Jurkat, Clone E6-1 (cell line): ENCODE measurements at regions not wholly inside any gene's neighbourhood (a gene's known extent, or its start where the extent isn't known, plus 50 kb on each side); places are given as distances from the start of the nearest gene placed in this dataset.

Experiments
- DNase-seq: peaks from one replicate; pipeline ENCODE4 v3.0.0-alpha.2; 2011; ENCODE audit warnings: low read depth, low spot score
- H3K4me3 ChIP-seq: 2 replicates; pipeline ENCODE4 v1.5.1; 2011; ENCODE audit warnings: mild to moderate bottlenecking, low read length, control low read depth, moderate library complexity

DNA sequence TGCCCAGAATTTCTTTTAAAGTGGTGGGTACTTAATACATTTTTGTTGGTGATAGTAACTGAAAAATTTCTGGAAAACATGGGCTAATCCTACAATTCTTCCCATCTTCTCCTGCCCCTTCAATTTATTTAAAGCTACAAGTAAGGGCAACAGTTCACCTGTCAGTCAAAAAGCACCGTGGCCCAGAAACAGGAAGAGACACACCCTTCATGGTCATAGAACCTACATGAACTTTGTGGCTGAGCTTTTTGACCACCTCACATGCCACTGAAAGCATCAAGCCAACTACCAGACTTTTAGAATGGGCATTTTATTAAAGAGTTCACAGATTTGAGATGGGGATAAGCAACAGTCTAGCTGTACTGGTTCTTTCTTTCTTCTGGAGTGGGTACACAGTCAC lies 201.1 kb upstream of the CNR1 start:
- H3K4me3 ChIP-seq = no peak overlapping the region
- no peak for DNase-seq

DNA sequence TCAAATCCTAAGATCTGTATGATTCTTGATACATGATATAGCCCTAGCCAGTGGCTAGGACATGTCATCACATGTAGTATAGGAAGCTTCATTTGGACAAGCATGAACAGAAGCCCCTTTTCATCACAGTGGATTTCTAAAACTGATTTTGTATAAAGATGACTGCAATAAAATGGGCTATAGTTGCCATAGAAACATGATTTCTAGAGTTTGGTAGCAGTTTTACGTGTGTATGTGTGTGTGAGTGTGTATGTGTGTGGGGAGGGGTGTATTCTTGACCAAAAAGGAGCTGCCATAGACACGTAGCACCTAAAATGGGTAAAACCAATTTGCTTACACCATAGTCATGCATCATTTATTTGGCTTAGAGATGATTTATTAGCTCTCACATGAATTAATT lies 200.5 kb upstream of the CNR1 start:
- DNase-seq = no peak
- H3K4me3 ChIP-seq = no peak overlapping the region

- no peak for DNase-seq
- no peak overlapping the region for H3K4me3 ChIP-seq
These were observed 199.5 kb upstream of the CNR1 start for GRCh38 chr6:88365656-88366055.

GRCh38 chr6:88365230-88365629 lies 199.1 kb upstream of the CNR1 start:
- no peak overlapping the region for H3K4me3 ChIP-seq
- no peak for DNase-seq

DNA sequence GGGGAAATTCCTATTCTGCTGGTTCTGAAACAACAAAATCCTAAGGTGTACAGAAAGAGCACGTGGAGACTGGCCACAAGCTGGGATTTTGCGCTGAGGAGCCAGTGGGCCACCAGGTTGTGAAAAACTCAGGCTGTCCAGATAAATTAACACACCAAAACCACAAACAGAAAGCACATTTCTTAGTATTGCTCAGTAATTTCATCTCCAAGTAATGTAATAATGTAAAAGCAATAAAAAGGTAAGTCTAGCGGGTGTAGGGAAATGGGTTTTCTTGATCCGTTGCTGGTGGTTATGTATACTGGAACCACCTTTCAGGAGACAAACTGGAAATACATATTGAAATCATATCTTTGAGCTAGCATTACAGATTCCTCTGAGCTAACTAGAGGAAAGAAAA lies 195.6 kb upstream of the CNR1 start:
- no peak overlapping the region for H3K4me3 ChIP-seq
- no peak for DNase-seq

DNA sequence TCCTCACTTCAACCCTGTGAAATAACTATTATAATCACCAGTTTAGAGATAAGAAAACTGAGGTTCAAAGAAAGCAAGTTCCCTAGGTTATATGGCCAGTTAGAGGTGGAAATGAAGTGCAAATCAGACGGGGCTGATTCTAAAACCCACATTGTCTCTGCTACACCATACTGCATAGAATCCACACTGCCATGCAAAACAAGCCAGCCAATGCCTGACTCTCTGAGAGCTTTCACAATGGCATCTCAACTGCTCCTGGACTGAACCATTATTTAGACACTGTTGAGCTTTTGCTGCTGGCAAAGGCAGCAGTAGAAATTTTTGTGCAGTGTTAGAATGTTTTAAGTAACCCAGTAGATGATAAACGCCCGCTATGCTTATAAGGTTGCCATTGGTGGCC lies 195.2 kb upstream of the CNR1 start:
- no peak for DNase-seq
- no peak overlapping the region for H3K4me3 ChIP-seq

DNA sequence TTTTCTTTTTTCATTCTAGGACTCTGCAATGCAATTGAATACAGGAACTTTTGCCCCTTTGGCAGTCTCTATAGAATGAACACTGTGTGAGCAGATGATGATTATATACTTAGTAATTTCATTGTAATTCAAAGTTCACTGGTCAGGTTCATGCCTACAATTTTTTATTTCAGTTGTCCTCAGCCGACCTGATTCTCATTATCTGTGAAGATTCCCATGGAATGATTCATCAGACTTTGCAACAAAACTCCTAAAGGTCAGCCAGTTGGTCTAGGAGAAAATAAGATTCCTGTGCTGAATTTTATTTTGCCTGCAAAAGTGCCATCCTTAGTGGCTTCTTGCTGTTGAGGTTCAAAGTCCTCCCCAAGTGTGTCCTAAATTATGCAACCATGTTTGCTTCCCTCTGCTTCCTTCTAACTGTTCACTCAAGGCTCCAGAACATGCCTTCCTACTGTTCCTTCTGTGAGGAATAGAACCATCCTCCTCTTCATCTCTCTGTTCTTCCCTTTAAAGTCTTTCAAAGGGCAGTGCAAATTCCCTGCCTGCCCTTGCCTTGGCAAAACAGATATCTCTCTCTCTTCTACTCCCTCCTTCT lies 194.2 kb upstream of the CNR1 start:
- DNase-seq = no peak
- H3K4me3 ChIP-seq = no peak overlapping the region

GRCh38 chr6:88359530-88360202 lies 193.5 kb upstream of the CNR1 start:
- H3K4me3 ChIP-seq = no peak overlapping the region
- DNase-seq = no peak

GRCh38 chr6:88358846-88359245 lies 192.7 kb upstream of the CNR1 start:
- DNase-seq = no peak
- H3K4me3 ChIP-seq = no peak overlapping the region

GRCh38 chr6:88349511-88349910 lies 183.4 kb upstream of the CNR1 start:
- DNase-seq = no peak
- no peak overlapping the region for H3K4me3 ChIP-seq

DNA sequence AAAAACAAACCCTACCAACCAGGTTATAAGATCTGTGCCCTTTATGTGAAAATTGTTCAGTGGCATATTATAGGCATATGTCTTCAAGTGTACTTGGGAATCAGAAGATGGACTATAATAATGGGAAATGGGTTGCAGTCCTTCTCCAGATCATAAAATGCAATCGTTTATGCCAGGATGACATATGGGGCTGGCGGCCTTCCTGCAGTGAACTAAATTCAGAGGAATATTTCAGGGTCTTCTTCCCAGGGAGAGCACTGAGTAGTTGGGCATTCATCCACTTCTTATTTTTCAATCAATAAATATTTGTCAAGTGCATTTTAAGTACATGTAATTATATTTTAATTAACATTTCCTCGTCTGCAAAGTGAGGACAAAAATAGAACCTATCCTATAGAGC lies 176.2 kb upstream of the CNR1 start:
- DNase-seq = no peak

DNA sequence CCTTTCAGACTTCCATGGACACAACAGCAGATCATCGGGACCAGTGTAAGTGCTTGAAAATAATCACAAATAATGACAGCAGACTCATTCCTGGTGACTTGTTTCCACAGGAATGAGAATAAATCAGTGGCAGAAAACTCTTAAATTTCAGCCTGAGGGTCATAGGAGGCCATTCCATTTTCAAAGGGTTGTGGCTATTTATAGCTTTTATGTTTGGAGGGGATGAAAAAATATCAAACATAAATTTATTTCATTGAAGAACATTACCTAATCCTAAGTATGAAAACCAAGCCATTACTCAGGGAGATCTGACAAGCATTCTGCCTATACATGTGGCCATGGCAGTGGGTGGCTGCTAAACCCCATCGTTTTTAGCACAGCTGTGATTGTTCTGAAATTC lies 173.6 kb upstream of the CNR1 start:
- DNase-seq = no peak

More for the DNA sequence above, 176.2 kb upstream of the CNR1 start:
- H3K4me3 ChIP-seq = no peak overlapping the region

DNA sequence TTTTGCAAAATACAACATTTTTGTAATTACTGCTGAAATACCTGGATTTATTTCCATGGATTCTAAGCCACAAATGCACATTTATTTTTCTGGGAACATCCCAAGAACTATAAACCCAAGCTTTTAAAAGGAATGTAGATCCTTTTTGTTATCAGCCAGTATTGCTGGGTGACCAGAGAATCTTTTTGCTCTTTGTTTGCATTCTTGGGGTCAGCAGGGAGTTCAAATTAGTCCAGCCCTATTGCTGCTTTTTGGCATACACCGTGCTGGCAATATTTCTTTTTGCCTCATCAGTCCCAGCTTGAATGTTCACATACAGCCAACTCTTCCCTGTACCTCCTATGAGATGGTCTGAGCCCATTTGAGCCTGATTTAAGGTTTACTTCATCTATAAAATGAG lies 155.2 kb upstream of the CNR1 start:
- no peak overlapping the region for H3K4me3 ChIP-seq
- no peak for DNase-seq

More for the DNA sequence above, 173.6 kb upstream of the CNR1 start:
- no peak overlapping the region for H3K4me3 ChIP-seq

DNA sequence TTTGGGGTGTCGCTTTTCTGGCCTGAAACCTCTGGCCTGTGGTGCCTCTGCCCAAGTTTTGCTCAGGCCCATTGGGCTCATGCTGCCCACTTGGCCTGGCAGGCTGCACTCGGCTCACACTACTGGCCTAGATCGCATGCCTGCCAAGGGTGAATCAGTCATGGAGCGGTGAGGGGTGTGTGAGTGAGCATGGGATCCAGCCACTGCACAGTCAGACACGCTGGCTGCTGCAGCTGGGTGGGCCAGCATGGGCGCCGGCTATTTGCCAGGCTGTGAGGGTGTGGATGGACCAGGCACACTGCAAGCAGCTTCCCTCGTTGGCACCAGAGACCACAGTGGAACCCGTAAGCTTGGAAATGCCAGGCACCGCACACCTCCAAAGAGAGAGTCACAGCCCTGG lies 145.4 kb upstream of the CNR1 start:
- DNase-seq = no peak
- no peak overlapping the region for H3K4me3 ChIP-seq

DNA sequence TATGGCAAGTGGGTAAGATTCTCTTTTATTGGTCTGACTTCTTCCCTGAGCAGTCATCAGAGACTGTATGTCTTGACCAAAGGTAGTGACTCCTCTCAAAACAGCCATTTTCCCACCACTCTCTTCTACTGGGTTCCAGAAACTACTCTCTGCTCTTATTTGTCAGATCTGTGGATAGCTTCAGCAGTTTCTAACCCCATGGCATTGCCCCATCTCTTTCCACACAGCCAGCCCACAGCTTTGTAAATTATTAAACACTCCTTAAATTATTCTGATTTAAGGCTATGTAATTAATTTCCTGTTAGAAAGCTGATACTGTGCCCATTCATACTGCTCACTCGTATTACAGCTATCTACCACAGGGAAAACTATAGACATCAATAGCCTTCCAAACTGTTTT lies 138.4 kb upstream of the CNR1 start:
- DNase-seq = no peak
- no peak overlapping the region for H3K4me3 ChIP-seq

DNA sequence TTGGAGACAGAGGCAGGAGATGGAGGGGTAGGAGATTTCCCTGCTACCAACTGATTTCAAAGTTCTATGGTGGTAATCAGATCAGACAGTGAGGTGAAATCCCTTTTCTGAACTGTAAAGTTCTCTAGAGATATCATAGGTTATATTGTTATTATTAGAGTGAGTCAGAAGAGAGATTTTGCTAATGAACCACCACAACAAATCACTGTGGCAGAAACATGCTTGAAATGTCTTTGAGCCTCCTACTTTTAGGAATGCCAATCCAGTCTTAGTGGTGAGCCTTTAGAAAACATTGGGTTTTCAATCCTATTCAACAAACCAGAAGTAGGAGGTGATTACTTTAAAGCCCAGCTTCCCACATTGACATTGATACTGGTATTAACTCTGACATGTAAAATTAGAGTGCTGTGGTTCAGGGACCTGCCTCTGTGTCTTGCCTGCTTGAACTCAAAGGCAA lies 136.7 kb upstream of the CNR1 start:
- no peak overlapping the region for H3K4me3 ChIP-seq
- DNase-seq = no peak

DNA sequence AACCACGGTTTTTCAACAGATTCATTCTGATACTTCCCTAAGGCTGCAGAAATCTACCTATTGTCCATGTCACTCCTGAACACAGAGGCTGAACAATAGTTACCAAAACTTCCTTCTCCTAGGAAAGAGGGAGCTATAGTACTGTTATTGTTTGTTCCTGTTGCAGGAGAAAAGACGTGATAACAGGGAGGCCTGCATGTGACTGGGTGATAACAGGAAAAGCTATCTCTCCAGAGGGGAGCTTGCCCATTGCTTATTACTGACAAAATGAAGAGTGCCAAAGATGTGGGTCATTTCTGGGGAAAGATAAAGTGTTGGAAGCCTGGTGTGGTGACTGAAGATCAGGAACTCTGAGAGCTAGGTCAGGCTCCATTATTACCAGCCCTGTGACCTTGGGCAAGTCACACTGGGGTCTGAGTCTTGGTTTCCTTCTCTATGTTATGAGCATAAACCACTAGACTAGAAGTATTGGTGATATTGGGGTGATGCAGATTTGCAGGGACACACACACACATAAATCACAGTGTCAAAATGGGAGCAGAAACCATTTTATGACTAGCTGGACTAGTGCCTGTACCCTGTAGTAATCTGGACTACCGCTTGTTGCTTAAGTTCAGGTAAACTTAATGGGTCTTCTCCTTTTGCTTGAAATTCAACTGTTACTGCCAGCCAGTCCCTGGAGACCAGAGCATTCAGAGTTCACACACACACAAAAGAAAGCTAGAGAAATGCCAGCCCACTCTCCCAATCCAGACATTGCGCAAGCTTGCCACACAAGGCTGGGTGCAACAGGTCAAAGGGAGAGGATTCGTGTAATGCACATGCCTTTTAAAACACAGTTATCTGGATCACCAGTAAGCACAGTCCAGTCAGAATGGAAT lies 136.0 kb upstream of the CNR1 start:
- DNase-seq = no peak
- H3K4me3 ChIP-seq = no peak overlapping the region

- no peak for DNase-seq
- H3K4me3 ChIP-seq = no peak overlapping the region
These were observed 135.1 kb upstream of the CNR1 start for GRCh38 chr6:88301256-88301655.

- no peak for DNase-seq
- H3K4me3 ChIP-seq = no peak overlapping the region
These were observed 132.1 kb upstream of the CNR1 start for GRCh38 chr6:88298066-88298845.

DNA sequence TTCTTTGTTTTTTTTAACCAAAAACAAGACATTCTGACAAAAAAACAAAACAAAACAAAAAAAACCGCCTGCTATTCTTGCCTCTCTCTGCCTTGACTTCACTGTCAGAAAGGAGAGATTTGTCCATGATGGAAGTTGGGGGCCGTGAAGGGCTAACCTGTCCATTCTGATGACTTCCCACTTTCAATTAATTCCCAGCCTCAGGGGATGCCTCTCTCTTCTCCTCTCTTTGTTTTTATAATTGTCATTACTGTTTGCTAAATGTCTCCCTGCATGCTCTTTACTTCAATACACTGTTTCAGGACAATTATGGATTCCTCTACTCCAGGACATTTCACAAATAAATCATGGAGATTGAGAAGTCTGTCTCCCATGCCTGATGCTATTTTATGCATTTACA lies 130.5 kb upstream of the CNR1 start:
- no peak overlapping the region for H3K4me3 ChIP-seq
- no peak for DNase-seq
